ENCODE measurements at regions not wholly inside any gene's neighbourhood (a gene's known extent, or its start where the extent isn't known, plus 50 kb on each side); places are given as distances from the start of the nearest gene placed in this dataset.

- TF ChIP-seq, protein P1, sequence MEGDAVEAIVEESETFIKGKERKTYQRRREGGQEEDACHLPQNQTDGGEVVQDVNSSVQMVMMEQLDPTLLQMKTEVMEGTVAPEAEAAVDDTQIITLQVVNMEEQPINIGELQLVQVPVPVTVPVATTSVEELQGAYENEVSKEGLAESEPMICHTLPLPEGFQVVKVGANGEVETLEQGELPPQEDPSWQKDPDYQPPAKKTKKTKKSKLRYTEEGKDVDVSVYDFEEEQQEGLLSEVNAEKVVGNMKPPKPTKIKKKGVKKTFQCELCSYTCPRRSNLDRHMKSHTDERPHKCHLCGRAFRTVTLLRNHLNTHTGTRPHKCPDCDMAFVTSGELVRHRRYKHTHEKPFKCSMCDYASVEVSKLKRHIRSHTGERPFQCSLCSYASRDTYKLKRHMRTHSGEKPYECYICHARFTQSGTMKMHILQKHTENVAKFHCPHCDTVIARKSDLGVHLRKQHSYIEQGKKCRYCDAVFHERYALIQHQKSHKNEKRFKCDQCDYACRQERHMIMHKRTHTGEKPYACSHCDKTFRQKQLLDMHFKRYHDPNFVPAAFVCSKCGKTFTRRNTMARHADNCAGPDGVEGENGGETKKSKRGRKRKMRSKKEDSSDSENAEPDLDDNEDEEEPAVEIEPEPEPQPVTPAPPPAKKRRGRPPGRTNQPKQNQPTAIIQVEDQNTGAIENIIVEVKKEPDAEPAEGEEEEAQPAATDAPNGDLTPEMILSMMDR (conservative IDR thresholded peaks at IDR 0.05; ENCODE audit: low read depth in 2 of 2), result no peak
- TF ChIP-seq POLR2AphosphoS5 (IDR thresholded peaks at IDR 0.05; ENCODE audit: low read depth) (no peak), REST (IDR thresholded peaks at IDR 0.05; ENCODE audit: unreplicated experiment) (no peak), EZH2 (IDR thresholded peaks at IDR 0.05; ENCODE audit: low read depth, unreplicated experiment) (no peak), ZNF114 (CRISPR knock-in tag; IDR thresholded peaks at IDR 0.05) (no peak), JUNB (IDR thresholded peaks at IDR 0.05; ENCODE audit: unreplicated experiment) (no peak), EZH2phosphoT487 (IDR thresholded peaks at IDR 0.05; ENCODE audit: unreplicated experiment) (no peak), STAT1 (IDR thresholded peaks at IDR 0.05; ENCODE audit: unreplicated experiment) (no peak), NANOG (IDR thresholded peaks at IDR 0.05; ENCODE audit: borderline replicate concordance) (no peak), CREB1 (CRISPR knock-in tag; IDR thresholded peaks at IDR 0.05; ENCODE audit: low read depth) (no peak), ZNF462 (CRISPR knock-in tag; IDR thresholded peaks at IDR 0.05) (no peak)
- TF ChIP-seq, protein P2, sequence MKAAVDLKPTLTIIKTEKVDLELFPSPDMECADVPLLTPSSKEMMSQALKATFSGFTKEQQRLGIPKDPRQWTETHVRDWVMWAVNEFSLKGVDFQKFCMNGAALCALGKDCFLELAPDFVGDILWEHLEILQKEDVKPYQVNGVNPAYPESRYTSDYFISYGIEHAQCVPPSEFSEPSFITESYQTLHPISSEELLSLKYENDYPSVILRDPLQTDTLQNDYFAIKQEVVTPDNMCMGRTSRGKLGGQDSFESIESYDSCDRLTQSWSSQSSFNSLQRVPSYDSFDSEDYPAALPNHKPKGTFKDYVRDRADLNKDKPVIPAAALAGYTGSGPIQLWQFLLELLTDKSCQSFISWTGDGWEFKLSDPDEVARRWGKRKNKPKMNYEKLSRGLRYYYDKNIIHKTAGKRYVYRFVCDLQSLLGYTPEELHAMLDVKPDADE (IDR thresholded peaks at IDR 0.05), result no peak
These were observed 1504.6 kb upstream of the CDH9 start for GRCh38 chr5:28542987-28543386.

Measured in GM23338 (cell line).